ENCODE measurements at regions not wholly inside any gene's neighbourhood (a gene's known extent, or its start where the extent isn't known, plus 50 kb on each side); places are given as distances from the start of the nearest gene placed in this dataset.

DNA sequence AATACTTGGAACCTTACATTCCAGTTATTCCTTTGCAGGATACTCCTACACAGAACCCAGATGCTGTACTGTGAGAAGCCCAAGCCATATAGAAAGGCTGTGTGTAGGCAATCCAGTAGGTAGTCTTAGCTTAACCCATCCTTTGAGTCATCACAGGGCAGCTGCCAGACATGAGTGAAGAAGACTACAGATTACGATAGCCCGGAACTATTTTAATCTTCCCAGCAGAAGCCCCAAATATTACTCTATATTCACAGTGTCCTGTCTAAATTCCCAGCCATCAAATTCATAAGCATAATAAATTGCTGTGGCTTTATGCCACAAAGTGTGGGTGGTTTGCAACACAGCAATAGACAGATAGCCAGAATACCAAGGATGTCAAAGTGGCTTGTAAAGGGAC, 474.1 kb upstream of the STEAP1 start:
- POLR2A ChIA-PET: no interaction called here

DNA sequence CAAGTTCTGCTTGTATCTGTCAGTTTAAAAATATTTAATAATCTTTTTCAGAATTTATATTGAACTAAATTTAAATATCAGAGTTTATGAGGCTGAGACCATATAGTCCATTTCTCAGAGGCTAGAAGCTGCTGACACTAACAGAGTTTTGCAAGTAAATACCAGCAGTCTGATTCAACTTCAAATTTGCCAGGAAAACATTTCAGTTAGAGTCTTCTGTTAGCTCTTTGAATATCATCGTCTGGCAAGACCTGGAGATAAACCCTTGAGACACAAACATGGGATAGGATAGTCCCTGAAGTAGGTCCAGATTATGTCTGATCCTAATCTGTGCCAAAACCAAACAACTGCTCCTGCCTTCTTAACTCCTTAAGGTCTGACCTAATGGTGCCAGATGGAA, 472.8 kb upstream of the STEAP1 start:
- Mint-ChIP-seq H3K36me3 (ENCODE audit: insufficient read depth, unreplicated experiment) (no peaks in the 10 kb centered on the region), H3K9me3 (ENCODE audit: unreplicated experiment) (no peaks in the 10 kb centered on the region), H3K4me3 (ENCODE audit: unreplicated experiment) (no peak overlapping the region), H3K4me1 (ENCODE audit: insufficient read depth, unreplicated experiment) (no peaks in the 10 kb centered on the region), H3K27ac (ENCODE audit: low read depth, unreplicated experiment) (no peak overlapping the region), H3K27me3 (ENCODE audit: insufficient read depth, unreplicated experiment) (no peaks in the 10 kb centered on the region)
- TF ChIP-seq, protein P1, sequence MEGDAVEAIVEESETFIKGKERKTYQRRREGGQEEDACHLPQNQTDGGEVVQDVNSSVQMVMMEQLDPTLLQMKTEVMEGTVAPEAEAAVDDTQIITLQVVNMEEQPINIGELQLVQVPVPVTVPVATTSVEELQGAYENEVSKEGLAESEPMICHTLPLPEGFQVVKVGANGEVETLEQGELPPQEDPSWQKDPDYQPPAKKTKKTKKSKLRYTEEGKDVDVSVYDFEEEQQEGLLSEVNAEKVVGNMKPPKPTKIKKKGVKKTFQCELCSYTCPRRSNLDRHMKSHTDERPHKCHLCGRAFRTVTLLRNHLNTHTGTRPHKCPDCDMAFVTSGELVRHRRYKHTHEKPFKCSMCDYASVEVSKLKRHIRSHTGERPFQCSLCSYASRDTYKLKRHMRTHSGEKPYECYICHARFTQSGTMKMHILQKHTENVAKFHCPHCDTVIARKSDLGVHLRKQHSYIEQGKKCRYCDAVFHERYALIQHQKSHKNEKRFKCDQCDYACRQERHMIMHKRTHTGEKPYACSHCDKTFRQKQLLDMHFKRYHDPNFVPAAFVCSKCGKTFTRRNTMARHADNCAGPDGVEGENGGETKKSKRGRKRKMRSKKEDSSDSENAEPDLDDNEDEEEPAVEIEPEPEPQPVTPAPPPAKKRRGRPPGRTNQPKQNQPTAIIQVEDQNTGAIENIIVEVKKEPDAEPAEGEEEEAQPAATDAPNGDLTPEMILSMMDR (IDR thresholded peaks at IDR 0.05; ENCODE audit: unreplicated experiment): no peak
- ChIA-PET CTCF (no interaction called here), POLR2A (no interaction called here)
- DNase-seq (ENCODE audit: unreplicated experiment): no peak
- no TSS peak for BruUV-seq (replicated peaks)
- intact Hi-C loops (cut with micrococcal nuclease): no loop called here

More for the DNA sequence above, 474.1 kb upstream of the STEAP1 start:
- CTCF ChIA-PET: no interaction called here
- peaks cover 7% of the 10 kb centered on the region for H3K9me3 Mint-ChIP-seq (ENCODE audit: unreplicated experiment)
- H3K27ac Mint-ChIP-seq (ENCODE audit: low read depth, unreplicated experiment): no peak overlapping the region
- H3K4me1 Mint-ChIP-seq (ENCODE audit: insufficient read depth, unreplicated experiment): no peaks in the 10 kb centered on the region
- H3K36me3 Mint-ChIP-seq (ENCODE audit: insufficient read depth, unreplicated experiment): no peaks in the 10 kb centered on the region
- no peaks in the 10 kb centered on the region for H3K27me3 Mint-ChIP-seq (ENCODE audit: insufficient read depth, unreplicated experiment)
- no peak for DNase-seq (ENCODE audit: unreplicated experiment)
- BruUV-seq (replicated peaks): no TSS peak
- no peak overlapping the region for H3K4me3 Mint-ChIP-seq (ENCODE audit: unreplicated experiment)
- TF ChIP-seq, protein P1 (IDR thresholded peaks at IDR 0.05; ENCODE audit: unreplicated experiment): no peak
- intact Hi-C loops (cut with micrococcal nuclease): no loop called here

DNA sequence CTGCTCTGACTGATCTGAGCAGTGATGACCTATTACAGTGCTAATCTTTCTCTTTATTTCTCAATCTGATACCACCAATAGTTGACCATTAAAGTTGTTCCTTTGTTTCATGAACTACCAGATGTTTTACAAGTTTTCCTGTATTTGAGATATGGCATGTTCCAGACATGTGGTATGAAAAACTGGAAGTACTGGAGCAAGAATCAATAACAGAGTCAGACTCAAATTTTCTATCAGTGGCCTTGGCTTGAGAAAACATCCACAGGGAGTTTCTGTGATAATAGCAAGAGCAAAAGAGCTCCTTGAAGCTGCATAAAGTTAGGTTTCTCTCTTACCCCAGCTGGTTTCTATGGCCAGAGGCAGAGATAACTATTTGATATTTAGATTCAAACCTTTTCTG, 469.0 kb upstream of the STEAP1 start:
- BruUV-seq (replicated peaks): no TSS peak
- H3K4me3 Mint-ChIP-seq (ENCODE audit: unreplicated experiment): no peak overlapping the region
- intact Hi-C loops (cut with micrococcal nuclease): no loop called here
- H3K27ac Mint-ChIP-seq (ENCODE audit: low read depth, unreplicated experiment): no peak overlapping the region
- no peaks in the 10 kb centered on the region for H3K9me3 Mint-ChIP-seq (ENCODE audit: unreplicated experiment)
- H3K4me1 Mint-ChIP-seq (ENCODE audit: insufficient read depth, unreplicated experiment): no peaks in the 10 kb centered on the region
- CTCF ChIA-PET: interaction anchor here (1.3 kb wide), 2 partner anchors 9 to 18 kb away, joined by 5 to 7 read pairs; no protein-coding TSS in a partner anchor
- DNase-seq (ENCODE audit: unreplicated experiment): no peak
- TF ChIP-seq, protein P1 (IDR thresholded peaks at IDR 0.05; ENCODE audit: unreplicated experiment): no peak
- H3K36me3 Mint-ChIP-seq (ENCODE audit: insufficient read depth, unreplicated experiment): no peaks in the 10 kb centered on the region
- POLR2A ChIA-PET: no interaction called here
- H3K27me3 Mint-ChIP-seq (ENCODE audit: insufficient read depth, unreplicated experiment): no peaks in the 10 kb centered on the region

DNA sequence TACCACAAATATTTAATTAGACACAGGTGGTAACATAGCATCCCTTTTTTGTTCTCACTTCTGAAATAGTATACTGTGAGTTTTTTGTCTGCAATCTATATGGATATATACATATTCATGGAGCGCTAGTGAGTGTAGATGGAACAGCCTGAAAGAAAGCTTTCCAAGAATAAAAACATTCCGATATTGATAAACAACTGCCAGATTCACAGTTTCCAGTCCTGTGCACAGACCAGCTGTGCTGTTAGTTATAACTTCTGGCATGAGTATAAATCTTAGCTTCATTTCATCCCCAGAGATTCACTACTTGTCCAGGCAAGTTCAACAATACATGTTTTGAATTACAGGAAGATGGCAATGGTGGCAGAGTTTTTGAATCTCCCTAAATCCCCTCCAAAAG, 467.1 kb upstream of the STEAP1 start:
- no TSS peak for BruUV-seq (replicated peaks)
- Mint-ChIP-seq H3K4me3 (ENCODE audit: unreplicated experiment) (no peak overlapping the region), H3K4me1 (ENCODE audit: insufficient read depth, unreplicated experiment) (no peaks in the 10 kb centered on the region), H3K9me3 (ENCODE audit: unreplicated experiment) (no peaks in the 10 kb centered on the region), H3K27me3 (ENCODE audit: insufficient read depth, unreplicated experiment) (no peaks in the 10 kb centered on the region), H3K36me3 (ENCODE audit: insufficient read depth, unreplicated experiment) (no peaks in the 10 kb centered on the region), H3K27ac (ENCODE audit: low read depth, unreplicated experiment) (no peak overlapping the region)
- DNase-seq (ENCODE audit: unreplicated experiment): no peak
- POLR2A ChIA-PET: no interaction called here
- CTCF ChIA-PET: interaction anchor here (0.7 to 1.1 kb wide), 2 partner anchors 66 to 810 kb away, joined by 3 to 5 read pairs; no protein-coding TSS in a partner anchor
- intact Hi-C loops (cut with micrococcal nuclease): no loop called here
- TF ChIP-seq, protein P1 (IDR thresholded peaks at IDR 0.05; ENCODE audit: unreplicated experiment): no peak
